GM23338 (cell line): ENCODE measurements at regions not wholly inside any gene's neighbourhood (a gene's known extent, or its start where the extent isn't known, plus 50 kb on each side); places are given as distances from the start of the nearest gene placed in this dataset.

ENCODE experiments used
- ATAC-seq: fragments of 200-7000 bp; cut with Tn5 transposase; 3 replicates; pipeline ENCODE4 v1.9.1; 2020
- DNase-seq: peaks from one replicate; pipeline ENCODE4 v3.0.0-alpha.2; 2015; ENCODE audit warnings: low spot score
- H2AFZ ChIP-seq: fragments of 200-600 bp; sonication (generic); 2 replicates; pipeline ENCODE4 v1.8.0; 2016; ENCODE audit warnings: antibody characterized with exemption, mild to moderate bottlenecking, moderate library complexity
- H3F3A ChIP-seq: fragments of 200-600 bp; sonication (generic); replicated peaks from 2 replicates; pipeline ENCODE4 v1.8.0; 2017; ENCODE audit warnings: antibody characterized with exemption, mixed run types, low read depth
- H3K27ac ChIP-seq: fragments of 200-600 bp; sonication (generic); 2 replicates; pipeline ENCODE4 v1.6.1; 2016; ENCODE audit warnings: low read depth
- H3K27me3 ChIP-seq: fragments of 200-600 bp; sonication (generic); 2 replicates; pipeline ENCODE4 v1.8.0; 2016; ENCODE audit warnings: mild to moderate bottlenecking, mixed run types, moderate library complexity; ENCODE audit not compliant: insufficient read depth
- H3K36me3 ChIP-seq: fragments of 200-600 bp; sonication (generic); 2 replicates; pipeline ENCODE4 v1.8.0; 2016; ENCODE audit warnings: mild to moderate bottlenecking; ENCODE audit not compliant: insufficient read depth
- H3K4me1 ChIP-seq: fragments of 200-600 bp; sonication (generic); 2 replicates; pipeline ENCODE4 v1.8.0; 2016; ENCODE audit warnings: mild to moderate bottlenecking, moderate library complexity; ENCODE audit not compliant: insufficient read depth
- H3K4me2 ChIP-seq: fragments of 200-600 bp; sonication (generic); 2 replicates; pipeline ENCODE4 v1.7.1; 2017; ENCODE audit warnings: mixed run types
- H3K4me3 ChIP-seq: fragments of 200-600 bp; sonication (generic); 2 replicates; pipeline ENCODE4 v1.6.1; 2016; ENCODE audit warnings: mixed run types
- H3K79me2 ChIP-seq: fragments of 200-600 bp; sonication (generic); replicated peaks from 2 replicates; pipeline ENCODE4 v1.8.0; 2017; ENCODE audit warnings: mild to moderate bottlenecking; ENCODE audit not compliant: insufficient read depth
- H3K9me2 ChIP-seq: fragments of 200-600 bp; sonication (generic); 2 replicates; pipeline ENCODE4 v1.8.0; 2017; ENCODE audit not compliant: insufficient read depth
- H4K20me1 ChIP-seq: fragments of 200-600 bp; sonication (generic); replicated peaks from 2 replicates; pipeline ENCODE4 v1.8.0; 2017; ENCODE audit warnings: mild to moderate bottlenecking; ENCODE audit not compliant: insufficient read depth
- H3K27ac Mint-ChIP-seq: 2 replicates; pipeline ENCODE4 v1.8.0; 2020; ENCODE audit warnings: inconsistent platforms, mild to moderate bottlenecking, moderate library complexity, mixed read lengths
- H3K27me3 Mint-ChIP-seq: 3 replicates; pipeline ENCODE4 v1.8.0; 2022; ENCODE audit warnings: low read depth, mild to moderate bottlenecking, moderate library complexity, mixed read lengths, inconsistent platforms; ENCODE audit not compliant: insufficient read depth, poor library complexity
- H3K36me3 Mint-ChIP-seq: 3 replicates; pipeline ENCODE4 v1.8.0; 2021; ENCODE audit warnings: low read depth, mild to moderate bottlenecking, inconsistent platforms, moderate library complexity, mixed read lengths
- H3K4me1 Mint-ChIP-seq: 3 replicates; pipeline ENCODE4 v1.8.0; 2020; ENCODE audit warnings: mild to moderate bottlenecking, inconsistent platforms, mixed read lengths
- H3K4me3 Mint-ChIP-seq: 3 replicates; pipeline ENCODE4 v1.8.0; 2021; ENCODE audit warnings: moderate library complexity, mild to moderate bottlenecking, inconsistent platforms, mixed read lengths
- H3K9me3 Mint-ChIP-seq: 3 replicates; pipeline ENCODE4 v1.8.0; 2020; ENCODE audit warnings: moderate library complexity, mild to moderate bottlenecking, inconsistent platforms, mixed read lengths
- CREB1 ChIP-seq: fragments of 250-450 bp; sonication (Bioruptor Pico); IDR thresholded peaks from 2 replicates; pipeline ENCODE4 v1.5.0; 2020; ENCODE audit warnings: low read depth, mild to moderate bottlenecking, moderate library complexity
- CTCF ChIP-seq, 2 experiments: fragments of 200-600 bp in 1 of 2; sonication (generic) in 1 of 2; conservative IDR thresholded peaks; 2 replicates each; pipeline versions ENCODE4 v1.5.1 to v1.6.1; 2016 to 2017; ENCODE audit warnings: antibody characterized with exemption in 2 of 2, low read depth in 2 of 2, mild to moderate bottlenecking in 2 of 2, moderate library complexity in 1 of 2
- ETS1 ChIP-seq: IDR thresholded peaks from 2 replicates; pipeline ENCODE4 v1.6.1; 2016; ENCODE audit warnings: antibody characterized with exemption
- EZH2 ChIP-seq: fragments of 200-600 bp; sonication (generic); IDR thresholded peaks from one replicate; pipeline ENCODE4 v1.8.0; 2017; ENCODE audit warnings: antibody characterized with exemption, mild to moderate bottlenecking, low read depth; ENCODE audit not compliant: unreplicated experiment
- EZH2phosphoT487 ChIP-seq: fragments of 200-600 bp; sonication (generic); IDR thresholded peaks from one replicate; pipeline ENCODE4 v1.8.1; 2018; ENCODE audit warnings: antibody characterized with exemption; ENCODE audit not compliant: unreplicated experiment
- JUNB ChIP-seq: IDR thresholded peaks from one replicate; pipeline ENCODE4 v1.6.1; 2016; ENCODE audit warnings: antibody characterized with exemption; ENCODE audit not compliant: unreplicated experiment
- NANOG ChIP-seq: IDR thresholded peaks from 2 replicates; pipeline ENCODE4 v1.6.1; 2016; ENCODE audit warnings: antibody characterized with exemption, borderline replicate concordance
- POLR2AphosphoS5 ChIP-seq: IDR thresholded peaks from 2 replicates; pipeline ENCODE4 v1.6.1; 2016; ENCODE audit warnings: antibody characterized with exemption, low read depth
- REST ChIP-seq: IDR thresholded peaks from one replicate; pipeline ENCODE4 v1.6.1; 2018; ENCODE audit warnings: antibody characterized with exemption; ENCODE audit not compliant: unreplicated experiment
- STAT1 ChIP-seq: IDR thresholded peaks from one replicate; pipeline ENCODE4 v1.6.1; 2016; ENCODE audit warnings: antibody characterized with exemption; ENCODE audit not compliant: unreplicated experiment
- ZNF114 ChIP-seq: fragments of 250-450 bp; sonication (Bioruptor Pico); IDR thresholded peaks from 2 replicates; pipeline ENCODE4 v1.5.0; 2020; ENCODE audit warnings: mild to moderate bottlenecking, moderate library complexity
- ZNF331 ChIP-seq: fragments of 250-450 bp; sonication (Bioruptor Pico); IDR thresholded peaks from 2 replicates; pipeline ENCODE4 v1.5.0; 2020; ENCODE audit warnings: low read depth, mild to moderate bottlenecking, moderate library complexity
- ZNF462 ChIP-seq: fragments of 250-450 bp; sonication (Bioruptor Pico); IDR thresholded peaks from 2 replicates; pipeline ENCODE4 v1.5.0; 2020; ENCODE audit warnings: mild to moderate bottlenecking, moderate library complexity

- Mint-ChIP-seq H3K27ac (no peak overlapping the region), H3K4me3 (no peak overlapping the region), H3K9me3 (no peaks in the 10 kb centered on the region), H3K36me3 (no peaks in the 10 kb centered on the region), H3K27me3 (no peaks in the 10 kb centered on the region), H3K4me1 (no peaks in the 10 kb centered on the region)
- no peaks in the 10 kb centered on the region for H3K79me2 ChIP-seq
- no peaks in the 10 kb centered on the region for H3K4me1 ChIP-seq
- no peaks in the 10 kb centered on the region for H4K20me1 ChIP-seq
- TF ChIP-seq EZH2phosphoT487: no peak
- TF ChIP-seq NANOG: no peak
- no peak for TF ChIP-seq ZNF462 (CRISPR knock-in tag)
- TF ChIP-seq JUNB: no peak
- no peak for TF ChIP-seq STAT1
- TF ChIP-seq ZNF331: no peak
- no peak for TF ChIP-seq ZNF114
- no peak for TF ChIP-seq REST
- TF ChIP-seq POLR2AphosphoS5: no peak
- no peak for TF ChIP-seq CREB1 (CRISPR knock-in tag)
- no peak for TF ChIP-seq CTCF (conservative IDR thresholded peaks at IDR 0.05; ENCODE audit: low read depth in 2 of 2)
- TF ChIP-seq ETS1: no peak
- TF ChIP-seq EZH2: no peak
- H3K9me2 ChIP-seq: peaks cover 4% of the 10 kb centered on the region; the same call in 1 of the 2 replicates
- ATAC-seq: no peak
- no peaks in the 10 kb centered on the region for H3K27me3 ChIP-seq
- H3K27ac ChIP-seq: no peak overlapping the region
- no peak for DNase-seq
- H3K36me3 ChIP-seq: no peaks in the 10 kb centered on the region
- no peak overlapping the region for H3K4me2 ChIP-seq
- no peak overlapping the region for H3K4me3 ChIP-seq
- no peak overlapping the region; the same call in 1 of the 2 replicates for H2AFZ ChIP-seq
- H3F3A ChIP-seq: no peaks in the 10 kb centered on the region
These were observed 386.9 kb upstream of the CELF2 start for GRCh38 chr10:10630782-10631181.
